Neutrophil (primary cell): ENCODE measurements at regions not wholly inside any gene's neighbourhood (a gene's known extent, or its start where the extent isn't known, plus 50 kb on each side); places are given as distances from the start of the nearest gene placed in this dataset.

Experiments
- H3K27ac ChIP-seq: fragments of 200-600 bp; sonication (generic); 2 replicates; pipeline ENCODE4 v1.5.1; 2016; ENCODE audit warnings: mild to moderate bottlenecking, moderate library complexity
- H3K27me3 ChIP-seq: fragments of 200-600 bp; sonication (generic); 2 replicates; pipeline ENCODE4 v1.6.0; 2016; ENCODE audit warnings: mild to moderate bottlenecking
- H3K36me3 ChIP-seq: fragments of 200-600 bp; sonication (generic); 2 replicates; pipeline ENCODE4 v1.5.1; 2017
- H3K4me1 ChIP-seq, 2 experiments: fragments of 200-600 bp in 1 of 2; sonication (generic) in 1 of 2; 1 replicate in 1 of 2; 2 replicates in 1 of 2; pipeline versions ENCODE4 v1.5.1 to v1.6.1; 2013 to 2016; ENCODE audit warnings: low read depth in 1 of 2, low read length in 1 of 2, mild to moderate bottlenecking in 1 of 2, moderate library complexity in 1 of 2; ENCODE audit not compliant: control insufficient read depth in 1 of 2, insufficient read depth in 1 of 2
- H3K4me3 ChIP-seq, 2 experiments: fragments of 200-600 bp in 1 of 2; sonication (generic) in 1 of 2; 1 replicate in 1 of 2; 2 replicates in 1 of 2; pipeline ENCODE4 v1.5.1; 2013 to 2016; ENCODE audit warnings: low read depth in 1 of 2, low read length in 1 of 2, mild to moderate bottlenecking in 1 of 2, moderate library complexity in 1 of 2
- H3K9me3 ChIP-seq: fragments of 200-600 bp; sonication (generic); 2 replicates; pipeline ENCODE4 v1.5.1; 2016
- TF ChIP-seq, protein P1 (sequence below): fragments of 200-600 bp; sonication (generic); IDR thresholded peaks from 2 replicates; pipeline ENCODE4 v1.5.1; 2016; ENCODE audit warnings: antibody characterized with exemption

DNA sequence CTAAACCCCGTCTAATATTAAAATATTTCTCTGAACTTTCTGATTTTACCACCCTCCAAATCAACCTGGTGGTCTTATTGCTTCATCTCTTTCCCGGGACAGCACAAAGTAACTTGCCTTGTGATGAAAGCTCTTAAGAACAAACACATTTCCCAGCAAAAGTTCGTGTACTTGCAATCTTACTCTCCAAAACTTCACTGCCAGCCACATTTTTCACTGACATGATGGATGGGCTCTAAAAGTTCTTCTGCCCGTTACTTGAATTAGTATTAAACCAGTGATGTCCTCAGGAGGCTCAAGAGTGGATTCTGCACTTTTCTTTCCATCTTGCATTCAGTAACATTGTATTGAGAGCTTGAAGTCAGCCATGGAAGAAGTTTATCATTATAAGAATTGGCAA, 731.6 kb upstream of the GJE1 start:
- Histone ChIP-seq H3K27ac (no peak overlapping the region), H3K9me3 (no peaks in the 10 kb centered on the region), H3K27me3 (no peaks in the 10 kb centered on the region), H3K4me3 (no peak overlapping the region), H3K4me1 (no peaks in the 10 kb centered on the region), H3K36me3 (no peaks in the 10 kb centered on the region)
- TF ChIP-seq, protein P1, sequence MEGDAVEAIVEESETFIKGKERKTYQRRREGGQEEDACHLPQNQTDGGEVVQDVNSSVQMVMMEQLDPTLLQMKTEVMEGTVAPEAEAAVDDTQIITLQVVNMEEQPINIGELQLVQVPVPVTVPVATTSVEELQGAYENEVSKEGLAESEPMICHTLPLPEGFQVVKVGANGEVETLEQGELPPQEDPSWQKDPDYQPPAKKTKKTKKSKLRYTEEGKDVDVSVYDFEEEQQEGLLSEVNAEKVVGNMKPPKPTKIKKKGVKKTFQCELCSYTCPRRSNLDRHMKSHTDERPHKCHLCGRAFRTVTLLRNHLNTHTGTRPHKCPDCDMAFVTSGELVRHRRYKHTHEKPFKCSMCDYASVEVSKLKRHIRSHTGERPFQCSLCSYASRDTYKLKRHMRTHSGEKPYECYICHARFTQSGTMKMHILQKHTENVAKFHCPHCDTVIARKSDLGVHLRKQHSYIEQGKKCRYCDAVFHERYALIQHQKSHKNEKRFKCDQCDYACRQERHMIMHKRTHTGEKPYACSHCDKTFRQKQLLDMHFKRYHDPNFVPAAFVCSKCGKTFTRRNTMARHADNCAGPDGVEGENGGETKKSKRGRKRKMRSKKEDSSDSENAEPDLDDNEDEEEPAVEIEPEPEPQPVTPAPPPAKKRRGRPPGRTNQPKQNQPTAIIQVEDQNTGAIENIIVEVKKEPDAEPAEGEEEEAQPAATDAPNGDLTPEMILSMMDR: no peak

DNA sequence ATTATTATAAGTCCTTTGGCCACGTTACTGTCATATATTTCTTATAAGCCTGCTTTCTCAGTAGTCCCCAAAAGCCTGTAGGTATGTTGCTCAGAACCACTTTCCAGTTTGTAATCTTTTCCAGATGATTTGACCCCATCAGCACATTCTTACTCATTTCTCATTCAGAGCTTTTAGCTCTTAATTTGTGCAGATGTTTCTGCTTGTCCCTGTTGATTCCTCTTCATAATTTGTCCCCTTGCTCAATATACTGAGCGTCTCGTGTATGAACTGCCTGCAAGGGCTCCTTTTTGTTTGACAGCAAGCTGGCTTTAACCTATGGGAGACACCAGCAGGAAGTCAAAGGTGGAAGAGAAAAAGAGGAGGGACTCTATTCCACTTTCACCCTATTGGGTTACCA, 733.8 kb upstream of the GJE1 start:
- H3K4me1 ChIP-seq: no peaks in the 10 kb centered on the region
- no peak overlapping the region for H3K4me3 ChIP-seq
- H3K36me3 ChIP-seq: no peaks in the 10 kb centered on the region
- no peaks in the 10 kb centered on the region for H3K27me3 ChIP-seq
- no peak overlapping the region for H3K27ac ChIP-seq
- TF ChIP-seq, protein P1: no peak
- H3K9me3 ChIP-seq: no peaks in the 10 kb centered on the region

DNA sequence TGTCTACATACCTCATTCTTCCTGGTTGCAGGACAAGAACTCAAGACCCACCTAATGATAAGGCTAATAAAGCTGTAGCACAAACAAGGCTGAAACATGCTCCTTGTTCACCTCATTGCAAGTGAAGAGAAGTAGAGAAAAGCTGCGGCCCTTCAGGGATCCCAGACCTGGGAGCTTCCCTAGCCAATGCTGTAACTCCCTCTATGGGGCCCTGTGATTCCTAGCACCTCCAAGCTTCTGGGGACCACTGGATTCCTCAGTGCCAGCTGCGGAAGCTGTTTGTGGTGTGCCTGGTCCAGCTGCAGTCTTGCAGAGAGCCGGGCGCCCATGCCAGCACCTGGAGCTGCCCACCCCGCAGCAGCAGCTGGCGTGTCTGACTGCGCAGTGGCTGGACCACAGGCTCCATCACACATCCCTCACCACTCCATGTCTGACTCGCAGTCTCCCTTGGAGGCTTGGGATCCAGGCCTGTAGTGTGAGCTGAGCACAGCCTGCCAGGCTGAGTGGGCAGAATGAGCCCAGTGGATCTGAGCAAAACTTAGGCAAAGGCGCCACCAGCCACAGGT, 737.2 kb upstream of the GJE1 start:
- Histone ChIP-seq H3K36me3 (no peaks in the 10 kb centered on the region), H3K9me3 (no peaks in the 10 kb centered on the region), H3K27ac (no peak overlapping the region), H3K4me3 (no peak overlapping the region), H3K27me3 (no peaks in the 10 kb centered on the region), H3K4me1 (no peaks in the 10 kb centered on the region)
- TF ChIP-seq, protein P1: no peak

DNA sequence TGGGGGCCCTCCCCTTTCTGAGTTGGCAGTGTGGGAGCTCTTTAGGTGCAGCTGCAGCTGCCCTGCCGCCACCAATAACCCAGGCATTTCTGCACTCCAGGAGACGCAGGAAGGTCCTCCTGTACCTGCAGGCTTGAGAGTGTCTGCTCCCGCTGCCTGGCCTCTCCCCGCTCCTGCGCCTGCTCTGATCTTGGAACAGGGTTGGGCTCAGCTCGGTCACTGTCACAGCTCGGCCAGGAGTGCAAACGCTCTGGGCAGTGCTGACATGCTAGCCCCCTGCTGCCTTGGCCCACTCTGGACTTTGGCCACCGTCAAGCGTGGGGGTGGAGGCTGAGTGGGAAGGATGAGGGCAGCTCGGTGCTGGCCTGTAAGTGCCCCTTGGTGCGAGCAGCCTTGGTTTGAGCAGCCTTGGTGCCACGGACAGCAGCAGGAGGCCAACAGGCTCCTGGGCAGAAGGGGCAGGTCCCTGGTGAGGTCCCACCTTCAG, 738.1 kb upstream of the GJE1 start:
- H3K36me3 ChIP-seq: no peaks in the 10 kb centered on the region
- no peak overlapping the region for H3K27ac ChIP-seq
- H3K9me3 ChIP-seq: no peaks in the 10 kb centered on the region
- no peak overlapping the region for H3K4me3 ChIP-seq
- TF ChIP-seq, protein P1: no peak
- H3K27me3 ChIP-seq: no peaks in the 10 kb centered on the region
- no peaks in the 10 kb centered on the region for H3K4me1 ChIP-seq

DNA sequence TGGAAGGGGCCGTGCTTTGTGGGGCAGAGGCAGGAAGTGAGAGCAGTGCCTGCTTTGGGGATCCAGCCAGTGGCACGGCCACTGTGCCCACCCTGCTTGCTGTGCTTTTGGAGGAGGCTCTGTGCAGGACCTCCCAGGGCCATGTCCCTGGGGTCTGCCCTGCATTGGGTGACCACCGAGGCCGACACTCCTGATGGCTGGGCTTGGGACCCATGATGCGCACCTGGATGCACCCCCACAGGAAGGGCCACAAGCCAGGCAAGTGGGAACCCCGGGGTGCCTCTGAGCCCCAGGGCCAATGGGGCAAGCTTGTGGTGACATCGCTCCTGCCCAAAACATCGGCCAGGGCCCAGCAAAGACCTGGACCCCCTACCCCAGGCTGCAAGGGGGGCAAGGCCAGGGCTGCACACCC, 738.6 kb upstream of the GJE1 start:
- Histone ChIP-seq H3K27ac (no peak overlapping the region), H3K27me3 (no peaks in the 10 kb centered on the region), H3K4me3 (no peak overlapping the region), H3K36me3 (no peaks in the 10 kb centered on the region), H3K9me3 (no peaks in the 10 kb centered on the region), H3K4me1 (no peaks in the 10 kb centered on the region)
- TF ChIP-seq, protein P1: no peak
